WTC11 (cell line): ENCODE measurements at regions not wholly inside any gene's neighbourhood (a gene's known extent, or its start where the extent isn't known, plus 50 kb on each side); places are given as distances from the start of the nearest gene placed in this dataset.

ENCODE experiments used
- FOXJ3 ChIP-seq: sonication (generic); formaldehyde crosslinking; IDR thresholded peaks from 2 replicates; pipeline ENCODE4 v1.9.0; 2021; ENCODE audit warnings: missing genetic modification reagents, mild to moderate bottlenecking, borderline replicate concordance
- IRF2 ChIP-seq: sonication (generic); formaldehyde crosslinking; IDR thresholded peaks from 2 replicates; pipeline ENCODE4 v1.8.0; 2022; ENCODE audit warnings: low read depth, missing genetic modification reagents, borderline replicate concordance
- PREB ChIP-seq: sonication (generic); formaldehyde crosslinking; IDR thresholded peaks from 2 replicates; pipeline ENCODE4 v1.8.1; 2022; ENCODE audit warnings: mild to moderate bottlenecking, missing genetic modification reagents, moderate library complexity, borderline replicate concordance
- TCF7 ChIP-seq: sonication (generic); formaldehyde crosslinking; IDR thresholded peaks from 2 replicates; pipeline ENCODE4 v1.8.0; 2022; ENCODE audit warnings: mild to moderate bottlenecking, low read depth, missing genetic modification reagents, moderate library complexity
- ZNF396 ChIP-seq: fragments of 250-450 bp; sonication (Bioruptor Pico); IDR thresholded peaks from 2 replicates; pipeline ENCODE4 v1.8.0; 2021; ENCODE audit warnings: mild to moderate bottlenecking, moderate library complexity, borderline replicate concordance
- ZNF423 ChIP-seq: fragments of 250-450 bp; sonication (Bioruptor Pico); IDR thresholded peaks from 2 replicates; pipeline ENCODE4 v2.1.2; 2022; ENCODE audit warnings: mild to moderate bottlenecking, moderate library complexity
- ZNF512 ChIP-seq: sonication (generic); formaldehyde crosslinking; IDR thresholded peaks from 2 replicates; pipeline ENCODE4 v1.8.1; 2022; ENCODE audit warnings: missing genetic modification reagents, borderline replicate concordance
- TF ChIP-seq, protein P1 (sequence below): fragments of 200-600 bp; IDR thresholded peaks from 2 replicates; pipeline ENCODE4 v1.8.0; 2022; ENCODE audit warnings: antibody characterized with exemption
- TF ChIP-seq, protein P2 (sequence below): sonication (generic); formaldehyde crosslinking; IDR thresholded peaks from 2 replicates; pipeline ENCODE4 v1.8.1; 2023; ENCODE audit warnings: mild to moderate bottlenecking, missing genetic modification reagents
- TF ChIP-seq, protein P3 (sequence below): sonication (generic); formaldehyde crosslinking; IDR thresholded peaks from 2 replicates; pipeline ENCODE4 v1.8.1; 2022; ENCODE audit warnings: low read depth, missing genetic modification reagents, borderline replicate concordance

DNA sequence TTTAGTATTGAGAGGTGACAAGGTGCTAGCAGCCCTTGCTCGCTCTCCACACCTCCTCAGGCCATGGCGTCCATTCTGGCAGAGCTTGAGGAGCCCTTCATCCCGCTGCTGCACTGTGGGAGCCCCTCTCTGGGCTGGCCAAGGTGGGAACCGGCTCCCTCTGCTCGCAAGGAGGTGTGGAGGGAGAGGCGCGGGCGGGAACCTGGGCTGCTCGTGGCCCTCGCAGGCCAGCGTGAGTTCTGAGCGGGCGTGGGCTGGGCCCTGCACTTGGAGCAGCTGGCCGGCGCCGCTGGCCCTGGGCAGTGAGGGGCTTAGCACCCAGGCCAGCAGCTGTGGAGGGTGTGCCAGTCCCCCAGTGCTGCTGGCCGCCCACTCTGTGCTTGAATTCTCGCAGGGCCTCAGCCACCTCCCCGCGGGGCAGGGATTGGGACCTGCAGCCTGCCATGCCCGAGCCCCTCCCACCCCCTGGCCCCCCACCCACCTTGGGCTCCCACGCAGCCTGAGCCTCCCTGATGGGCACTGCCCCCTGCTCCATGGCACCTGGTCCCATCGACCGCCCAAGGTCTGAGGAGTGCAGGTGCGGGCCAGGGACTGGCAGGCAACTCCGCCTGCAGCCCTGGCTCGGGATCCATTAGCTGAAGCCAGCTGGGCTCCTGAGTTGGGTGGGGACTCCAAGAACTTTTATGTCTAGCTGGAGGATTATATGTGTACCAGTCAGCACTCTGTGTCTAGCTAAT lies 785.2 kb downstream of the DIPK2A start:
- TF ChIP-seq, protein P1, sequence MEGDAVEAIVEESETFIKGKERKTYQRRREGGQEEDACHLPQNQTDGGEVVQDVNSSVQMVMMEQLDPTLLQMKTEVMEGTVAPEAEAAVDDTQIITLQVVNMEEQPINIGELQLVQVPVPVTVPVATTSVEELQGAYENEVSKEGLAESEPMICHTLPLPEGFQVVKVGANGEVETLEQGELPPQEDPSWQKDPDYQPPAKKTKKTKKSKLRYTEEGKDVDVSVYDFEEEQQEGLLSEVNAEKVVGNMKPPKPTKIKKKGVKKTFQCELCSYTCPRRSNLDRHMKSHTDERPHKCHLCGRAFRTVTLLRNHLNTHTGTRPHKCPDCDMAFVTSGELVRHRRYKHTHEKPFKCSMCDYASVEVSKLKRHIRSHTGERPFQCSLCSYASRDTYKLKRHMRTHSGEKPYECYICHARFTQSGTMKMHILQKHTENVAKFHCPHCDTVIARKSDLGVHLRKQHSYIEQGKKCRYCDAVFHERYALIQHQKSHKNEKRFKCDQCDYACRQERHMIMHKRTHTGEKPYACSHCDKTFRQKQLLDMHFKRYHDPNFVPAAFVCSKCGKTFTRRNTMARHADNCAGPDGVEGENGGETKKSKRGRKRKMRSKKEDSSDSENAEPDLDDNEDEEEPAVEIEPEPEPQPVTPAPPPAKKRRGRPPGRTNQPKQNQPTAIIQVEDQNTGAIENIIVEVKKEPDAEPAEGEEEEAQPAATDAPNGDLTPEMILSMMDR, result no peak
- TF ChIP-seq ZNF396 (CRISPR knock-in tag) (no peak), FOXJ3 (CRISPR knock-in tag) (no peak), IRF2 (CRISPR knock-in tag) (no peak), ZNF423 (CRISPR knock-in tag) (no peak), TCF7 (CRISPR knock-in tag) (no peak), PREB (CRISPR knock-in tag) (no peak), ZNF512 (CRISPR knock-in tag) (no peak)
- TF ChIP-seq, protein P2, sequence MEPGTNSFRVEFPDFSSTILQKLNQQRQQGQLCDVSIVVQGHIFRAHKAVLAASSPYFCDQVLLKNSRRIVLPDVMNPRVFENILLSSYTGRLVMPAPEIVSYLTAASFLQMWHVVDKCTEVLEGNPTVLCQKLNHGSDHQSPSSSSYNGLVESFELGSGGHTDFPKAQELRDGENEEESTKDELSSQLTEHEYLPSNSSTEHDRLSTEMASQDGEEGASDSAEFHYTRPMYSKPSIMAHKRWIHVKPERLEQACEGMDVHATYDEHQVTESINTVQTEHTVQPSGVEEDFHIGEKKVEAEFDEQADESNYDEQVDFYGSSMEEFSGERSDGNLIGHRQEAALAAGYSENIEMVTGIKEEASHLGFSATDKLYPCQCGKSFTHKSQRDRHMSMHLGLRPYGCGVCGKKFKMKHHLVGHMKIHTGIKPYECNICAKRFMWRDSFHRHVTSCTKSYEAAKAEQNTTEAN (CRISPR knock-in tag), result no peak
- TF ChIP-seq, protein P3, sequence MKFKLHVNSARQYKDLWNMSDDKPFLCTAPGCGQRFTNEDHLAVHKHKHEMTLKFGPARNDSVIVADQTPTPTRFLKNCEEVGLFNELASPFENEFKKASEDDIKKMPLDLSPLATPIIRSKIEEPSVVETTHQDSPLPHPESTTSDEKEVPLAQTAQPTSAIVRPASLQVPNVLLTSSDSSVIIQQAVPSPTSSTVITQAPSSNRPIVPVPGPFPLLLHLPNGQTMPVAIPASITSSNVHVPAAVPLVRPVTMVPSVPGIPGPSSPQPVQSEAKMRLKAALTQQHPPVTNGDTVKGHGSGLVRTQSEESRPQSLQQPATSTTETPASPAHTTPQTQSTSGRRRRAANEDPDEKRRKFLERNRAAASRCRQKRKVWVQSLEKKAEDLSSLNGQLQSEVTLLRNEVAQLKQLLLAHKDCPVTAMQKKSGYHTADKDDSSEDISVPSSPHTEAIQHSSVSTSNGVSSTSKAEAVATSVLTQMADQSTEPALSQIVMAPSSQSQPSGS, result no peak
